ENCODE measurements at regions not wholly inside any gene's neighbourhood (a gene's known extent, or its start where the extent isn't known, plus 50 kb on each side); places are given as distances from the start of the nearest gene placed in this dataset.

DNA sequence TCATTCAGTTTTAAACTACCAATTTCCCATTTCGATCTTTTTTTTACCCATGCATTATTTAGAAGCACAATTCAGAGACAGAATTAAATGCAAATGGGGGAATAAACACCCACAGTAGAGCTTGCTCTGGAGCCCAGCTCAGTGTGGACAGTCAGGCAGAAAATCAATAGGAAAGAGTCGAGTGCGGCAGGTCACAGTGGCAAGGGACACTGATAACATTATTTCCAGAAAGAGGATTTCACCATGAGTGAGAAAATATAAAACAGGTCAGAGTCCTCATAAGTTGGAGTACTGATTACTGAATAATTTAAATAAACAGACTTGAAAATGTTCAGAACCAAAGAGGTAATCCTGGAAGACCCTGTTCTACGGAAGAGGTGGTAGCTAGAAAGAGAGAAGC is 532.5 kb downstream of the CCSER2 start:
- no peak for TF ChIP-seq POLR2A (IDR thresholded peaks at IDR 0.05; ENCODE audit: low read depth, low read length)
- no peak for TF ChIP-seq POLR2AphosphoS5 (IDR thresholded peaks at IDR 0.05; ENCODE audit: low read depth, low read length)
- TF ChIP-seq TAF1 (IDR thresholded peaks at IDR 0.05; ENCODE audit: borderline replicate concordance, low read depth, low read length): no peak

Measured in GM12892 (cell line).